Globus pallidus (tissue), 1 donor: ENCODE measurements at regions not wholly inside any gene's neighbourhood (a gene's known extent, or its start where the extent isn't known, plus 50 kb on each side); places are given as distances from the start of the nearest gene placed in this dataset.

Source experiments
- DNase-seq: peaks from one replicate; pipeline ENCODE4 v3.0.0-alpha.2; 2015; ENCODE audit warnings: low spot score

DNA sequence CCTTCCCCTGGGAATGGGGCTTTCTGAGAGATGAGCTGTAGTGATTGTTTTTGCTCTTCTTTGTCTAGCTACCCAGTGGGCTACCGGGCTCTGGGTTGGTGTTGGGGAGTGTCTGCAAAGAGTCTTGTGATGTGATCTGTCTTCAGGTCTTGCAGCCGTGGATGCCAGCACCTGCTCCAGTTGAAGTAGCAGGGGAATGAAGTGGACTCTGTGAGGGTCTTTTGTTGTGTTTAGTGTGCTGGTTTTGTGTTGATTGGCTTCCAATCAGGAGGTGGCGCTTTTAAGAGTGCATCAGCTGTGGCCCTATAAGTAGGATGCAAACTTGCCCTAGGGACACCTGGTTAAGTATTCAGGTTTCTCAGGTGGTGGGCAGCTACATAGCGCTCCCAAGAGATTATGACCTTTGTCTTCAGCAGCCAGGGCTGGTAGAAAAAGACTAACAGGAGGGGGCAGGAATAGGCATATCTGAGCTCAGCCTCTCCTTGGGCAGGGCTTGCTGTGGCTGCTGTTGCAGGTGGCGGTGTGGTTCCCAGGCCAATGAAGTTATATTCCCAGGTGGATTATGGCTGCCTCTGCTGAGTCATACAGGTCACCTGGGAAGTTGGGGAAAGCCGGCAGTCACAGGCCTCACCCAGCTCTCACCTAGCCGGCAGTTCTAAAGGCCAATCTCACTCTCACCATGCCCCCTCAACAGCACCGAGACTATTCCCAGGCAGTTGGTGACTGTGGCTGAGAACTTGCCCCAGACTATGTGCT, 315.7 kb upstream of the C11orf87 start:
- DNase-seq = no peak

GRCh38 chr11:109109150-109109549, 312.8 kb upstream of the C11orf87 start:
- no peak for DNase-seq

GRCh38 chr11:109109571-109110315, 312.2 kb upstream of the C11orf87 start:
- no peak for DNase-seq

- DNase-seq = no peak
Observed at GRCh38 chr11:109112261-109112660, 309.7 kb upstream of the C11orf87 start.

DNA sequence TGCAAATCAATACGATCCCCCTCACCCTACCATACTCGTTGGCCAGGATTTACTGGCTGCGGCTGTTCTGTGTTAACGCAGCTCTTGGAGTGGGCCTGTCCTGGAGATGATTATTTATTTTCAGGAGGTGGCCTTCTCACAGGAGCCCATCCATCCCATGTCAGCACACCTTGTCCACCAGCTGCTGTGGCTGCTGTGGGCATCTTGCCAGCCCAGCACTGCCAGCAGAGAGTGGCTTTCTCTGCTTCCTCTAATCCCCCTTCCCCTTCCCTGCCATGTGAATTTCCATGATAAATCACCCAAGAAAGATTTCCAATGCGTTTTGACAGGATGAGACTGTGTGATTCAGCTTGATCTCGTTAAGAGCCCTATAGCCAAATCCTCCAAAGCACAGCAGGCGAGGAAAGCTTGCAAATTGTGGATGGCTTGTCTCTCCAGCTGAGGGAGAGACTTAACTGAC, 309.1 kb upstream of the C11orf87 start:
- no peak for DNase-seq

- DNase-seq = no peak
Observed at GRCh38 chr11:109120341-109120740, 301.6 kb upstream of the C11orf87 start.

DNA sequence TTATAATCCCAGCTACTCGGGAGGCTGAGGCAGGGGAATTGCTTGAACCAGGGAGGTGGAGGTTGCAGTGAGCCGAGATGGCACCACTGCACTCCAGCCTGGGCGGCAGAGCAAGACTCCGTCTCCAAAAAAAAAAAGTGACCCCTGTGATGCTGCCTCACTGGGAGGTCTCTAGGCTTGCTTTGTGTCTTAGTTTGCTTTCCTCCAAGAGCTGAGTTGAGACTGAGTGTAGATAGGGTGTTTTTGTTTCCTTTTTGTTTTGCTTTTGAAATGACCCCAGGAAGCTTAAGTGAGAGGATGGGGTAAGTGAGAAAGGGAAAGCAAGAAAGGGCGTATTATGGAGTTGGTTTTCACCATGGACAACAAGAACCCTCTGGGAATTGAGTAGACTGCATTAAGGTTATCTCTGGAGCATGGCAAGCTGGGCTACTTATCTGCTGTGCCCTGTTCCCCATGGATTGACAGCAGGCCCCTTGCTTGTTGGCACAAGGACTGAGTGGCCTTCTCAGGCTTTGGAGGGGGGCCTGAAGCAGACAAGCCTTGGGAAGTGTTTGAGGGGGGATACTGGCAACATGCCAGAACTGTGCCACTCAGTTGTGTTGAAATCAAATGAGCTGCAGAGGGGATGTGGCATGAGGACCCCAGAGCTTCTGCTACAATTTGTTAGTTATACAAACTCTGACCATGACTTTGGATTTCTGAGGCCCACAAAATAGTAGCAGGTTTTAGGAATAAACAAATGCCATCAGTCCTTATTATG, 300.6 kb upstream of the C11orf87 start:
- no peak for DNase-seq

- no peak for DNase-seq
Observed at GRCh38 chr11:109123816-109124787, 297.9 kb upstream of the C11orf87 start.

- no peak for DNase-seq
Observed at GRCh38 chr11:109130910-109131309, 291.1 kb upstream of the C11orf87 start.

GRCh38 chr11:109132539-109132938, 289.5 kb upstream of the C11orf87 start:
- no peak for DNase-seq

DNA sequence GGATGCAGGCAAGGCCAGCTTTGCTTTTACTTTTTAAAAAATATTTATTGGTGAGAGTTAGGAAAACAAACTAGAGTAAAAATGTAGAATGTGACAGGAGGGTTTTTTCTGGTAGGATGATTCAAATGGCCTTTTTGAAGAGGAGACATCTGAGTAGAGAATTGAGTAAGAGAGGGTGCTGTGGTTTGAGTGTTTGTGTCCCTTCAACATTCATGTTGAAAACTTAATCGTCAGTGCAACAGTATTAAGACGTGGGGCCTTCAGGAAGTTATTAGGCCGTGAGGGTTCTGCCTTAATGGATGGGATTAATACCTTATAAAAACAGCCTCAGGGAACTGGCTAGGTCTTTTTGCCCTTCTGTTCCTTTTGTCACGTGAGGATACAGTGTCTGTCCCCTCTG, 288.8 kb upstream of the C11orf87 start:
- no peak for DNase-seq

DNA sequence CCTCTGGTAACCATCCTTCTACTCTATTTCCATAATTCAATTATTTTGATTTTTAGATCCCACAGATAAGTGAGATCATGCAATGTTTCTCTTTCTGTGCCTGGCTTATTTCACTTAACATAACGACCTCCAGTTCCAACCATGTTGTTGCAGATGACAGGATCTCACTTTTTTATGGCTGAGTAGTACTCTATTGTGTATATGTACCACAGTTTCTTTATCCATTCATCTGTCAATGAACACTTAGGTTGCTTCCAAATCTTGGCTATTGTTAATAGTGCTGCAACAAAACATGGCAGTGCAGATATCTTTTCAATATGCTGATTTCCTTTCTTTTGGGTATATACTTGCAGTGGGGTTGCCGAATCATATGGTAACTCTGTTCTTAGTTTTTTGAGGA, 286.4 kb upstream of the C11orf87 start:
- DNase-seq = no peak

- no peak for DNase-seq
Observed at GRCh38 chr11:109138196-109138595, 283.8 kb upstream of the C11orf87 start.

DNA sequence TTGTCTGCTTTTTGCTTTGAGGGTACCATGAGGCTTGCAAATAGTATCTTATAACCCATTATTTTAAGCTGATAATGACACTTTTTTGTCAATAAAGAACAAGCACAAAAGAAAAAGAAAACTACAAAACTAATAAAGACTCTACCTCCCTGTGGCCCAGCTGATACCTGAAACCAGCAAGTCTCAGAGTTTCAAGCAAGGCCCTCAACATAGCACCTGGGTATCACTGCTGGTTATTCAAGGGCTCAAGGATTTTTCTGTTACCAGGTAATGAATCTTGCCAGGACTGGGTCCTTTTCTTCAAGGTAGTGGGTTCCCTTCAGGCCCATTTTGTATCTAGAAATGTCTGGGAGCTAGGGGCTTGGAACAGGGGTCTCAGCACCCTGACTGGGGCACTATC, 281.6 kb upstream of the C11orf87 start:
- DNase-seq = no peak

DNA sequence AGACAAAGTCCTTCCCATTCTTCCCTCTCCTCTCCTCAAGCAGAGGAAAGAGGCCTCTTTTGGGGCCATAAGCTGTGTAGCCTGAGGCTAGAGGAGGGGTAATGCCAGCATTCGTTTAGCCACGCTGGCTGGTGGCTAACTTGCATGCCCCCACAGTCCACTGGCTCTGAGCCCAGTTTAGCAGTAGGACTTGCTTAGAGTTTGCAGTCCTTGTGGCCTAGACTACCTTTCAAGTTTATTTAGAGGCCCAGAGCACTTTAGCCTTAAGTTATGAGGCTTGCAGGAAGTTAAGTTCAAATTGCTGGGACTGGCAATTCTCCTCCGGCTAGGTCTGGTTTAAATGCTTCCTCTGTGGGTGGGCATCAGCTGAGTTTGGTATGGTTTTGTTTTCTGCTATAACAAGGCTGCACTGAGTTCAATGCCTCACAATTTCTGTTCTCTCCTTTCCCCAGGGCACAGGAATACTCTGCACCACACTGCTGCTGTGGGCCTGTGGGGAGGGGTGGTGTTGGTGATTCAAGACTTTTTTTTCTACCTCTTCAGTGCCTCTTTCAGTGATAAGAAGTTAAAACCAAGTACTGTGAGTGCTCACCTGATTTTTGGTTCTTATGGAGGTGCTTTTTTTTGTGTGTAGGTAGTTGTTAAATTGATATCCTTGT, 281.0 kb upstream of the C11orf87 start:
- DNase-seq = no peak

DNA sequence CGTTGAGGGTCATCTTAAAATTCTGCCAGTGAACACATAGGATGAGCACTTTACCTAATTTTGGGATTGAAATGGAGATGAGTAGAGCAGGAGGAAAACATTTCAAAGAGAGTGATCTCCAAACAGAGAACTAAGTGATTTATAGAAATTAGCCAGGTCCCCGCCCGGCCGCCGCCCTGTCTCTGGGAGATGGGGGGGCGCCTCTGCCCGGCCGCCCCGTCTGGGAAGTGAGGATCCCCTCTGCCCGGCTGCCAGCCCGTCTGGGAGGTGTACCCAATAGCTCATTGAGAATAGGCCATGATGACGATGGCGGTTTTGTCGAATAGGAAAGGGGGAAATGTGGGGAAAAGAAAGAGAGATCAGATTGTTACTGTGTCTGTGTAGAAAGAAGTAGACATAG, 276.7 kb upstream of the C11orf87 start:
- no peak for DNase-seq

- DNase-seq = no peak
Observed at GRCh38 chr11:109147726-109148125, 274.3 kb upstream of the C11orf87 start.

GRCh38 chr11:109148669-109149068, 273.3 kb upstream of the C11orf87 start:
- no peak for DNase-seq

DNA sequence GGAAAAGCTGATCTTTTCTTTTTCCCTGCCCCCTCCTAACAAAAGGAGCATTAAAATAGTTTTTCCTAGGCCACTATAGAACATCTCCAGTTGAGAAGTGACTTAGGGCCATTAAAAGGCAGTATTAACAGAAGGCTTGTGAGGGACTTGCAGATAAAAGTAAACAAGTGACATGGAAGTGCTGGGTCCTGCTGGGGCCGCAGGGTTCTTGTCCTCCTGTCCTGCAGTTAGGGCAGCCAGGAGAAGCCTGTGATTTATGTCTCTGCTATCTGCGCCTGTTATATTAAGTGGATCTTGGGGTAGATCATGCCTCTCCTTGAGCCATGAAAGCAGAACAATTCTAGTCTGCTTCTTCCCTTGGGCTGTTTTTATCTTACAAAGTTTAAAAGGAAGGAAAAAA, 271.4 kb upstream of the C11orf87 start:
- DNase-seq = no peak

GRCh38 chr11:109153836-109154235, 268.2 kb upstream of the C11orf87 start:
- no peak for DNase-seq

DNA sequence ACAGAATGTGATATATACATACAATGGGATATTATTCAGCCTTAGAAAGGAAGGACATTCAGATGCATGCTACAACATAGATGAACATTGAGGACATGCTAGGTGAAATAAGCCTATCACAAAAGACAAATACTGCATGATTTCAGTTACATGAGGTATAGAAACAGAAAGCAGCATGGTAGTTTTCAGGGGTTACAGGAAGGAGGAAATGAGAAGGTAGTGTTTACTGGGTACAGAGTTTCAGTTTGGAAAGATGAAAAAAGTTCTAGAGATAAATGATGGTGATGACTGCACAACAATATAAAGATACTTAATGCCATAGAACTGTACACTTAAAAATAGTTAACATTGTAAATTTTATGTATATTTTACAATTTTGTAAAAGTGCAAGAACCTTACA, 266.7 kb upstream of the C11orf87 start:
- no peak for DNase-seq
